ENCODE measurements at regions not wholly inside any gene's neighbourhood (a gene's known extent, or its start where the extent isn't known, plus 50 kb on each side); places are given as distances from the start of the nearest gene placed in this dataset.

- TF ChIP-seq CTCF (IDR thresholded peaks at IDR 0.05; ENCODE audit: insufficient read depth, low read length, severe bottlenecking) = no peak
- no peak for DNase-seq (ENCODE audit: low read depth)
- no peaks in the 10 kb centered on the region for H3K27me3 ChIP-seq (ENCODE audit: control insufficient read depth, insufficient read depth, low read length)
- H3K4me3 ChIP-seq (ENCODE audit: low read depth, low read length) = no peak overlapping the region
- no peaks in the 10 kb centered on the region for H3K36me3 ChIP-seq (ENCODE audit: control insufficient read depth, insufficient read depth, low read length)
- no peak for FAIRE-seq
Observed at GRCh38 chr17:51510940-51511339, 250.6 kb downstream of the UTP18 start.

- H3K27me3 ChIP-seq (ENCODE audit: control insufficient read depth, insufficient read depth, low read length) = no peaks in the 10 kb centered on the region
- FAIRE-seq (no peak), DNase-seq (ENCODE audit: low read depth) (no peak)
- no peak for TF ChIP-seq CTCF (IDR thresholded peaks at IDR 0.05; ENCODE audit: insufficient read depth, low read length, severe bottlenecking)
- no peaks in the 10 kb centered on the region for H3K36me3 ChIP-seq (ENCODE audit: control insufficient read depth, insufficient read depth, low read length)
- no peak overlapping the region for H3K4me3 ChIP-seq (ENCODE audit: low read depth, low read length)
Observed at GRCh38 chr17:51512220-51512907, 252.0 kb downstream of the UTP18 start.

- no peak for DNase-seq (ENCODE audit: low read depth)
Observed at GRCh38 chr17:51516924-51517323, 256.6 kb downstream of the UTP18 start.

GRCh38 chr17:51524524-51524923 lies 264.2 kb downstream of the UTP18 start:
- no peak for FAIRE-seq
- Histone ChIP-seq H3K36me3 (ENCODE audit: control insufficient read depth, insufficient read depth, low read length) (no peaks in the 10 kb centered on the region), H3K27me3 (ENCODE audit: control insufficient read depth, insufficient read depth, low read length) (no peaks in the 10 kb centered on the region), H3K4me3 (ENCODE audit: low read depth, low read length) (no peak overlapping the region)
- TF ChIP-seq CTCF (IDR thresholded peaks at IDR 0.05; ENCODE audit: insufficient read depth, low read length, severe bottlenecking) = no peak
- DNase-seq (ENCODE audit: low read depth) = no peak

More at GRCh38 chr17:51516924-51517323, 256.6 kb downstream of the UTP18 start:
- TF ChIP-seq CTCF (IDR thresholded peaks at IDR 0.05; ENCODE audit: insufficient read depth, low read length, severe bottlenecking) = no peak
- no peaks in the 10 kb centered on the region for H3K36me3 ChIP-seq (ENCODE audit: control insufficient read depth, insufficient read depth, low read length)
- no peak overlapping the region for H3K4me3 ChIP-seq (ENCODE audit: low read depth, low read length)
- FAIRE-seq = no peak
- H3K27me3 ChIP-seq (ENCODE audit: control insufficient read depth, insufficient read depth, low read length) = no peaks in the 10 kb centered on the region

GRCh38 chr17:51526507-51526906 lies 266.2 kb downstream of the UTP18 start:
- Histone ChIP-seq H3K27me3 (ENCODE audit: control insufficient read depth, insufficient read depth, low read length) (no peaks in the 10 kb centered on the region), H3K36me3 (ENCODE audit: control insufficient read depth, insufficient read depth, low read length) (no peaks in the 10 kb centered on the region), H3K4me3 (ENCODE audit: low read depth, low read length) (no peak overlapping the region)
- no peak for TF ChIP-seq CTCF (IDR thresholded peaks at IDR 0.05; ENCODE audit: insufficient read depth, low read length, severe bottlenecking)
- DNase-seq (ENCODE audit: low read depth) (no peak), FAIRE-seq (no peak)

Data from bronchial epithelial cell (primary cell).